Neural cell (in vitro differentiated cells): ENCODE measurements at regions not wholly inside any gene's neighbourhood (a gene's known extent, or its start where the extent isn't known, plus 50 kb on each side); places are given as distances from the start of the nearest gene placed in this dataset.

ENCODE experiments used
- H2AFZ ChIP-seq: fragments of 200-600, 300-800 bp; sonication (generic), shearing (Covaris generic); 2 replicates; pipeline ENCODE4 v1.6.0; 2014; ENCODE audit warnings: low read depth, mild to moderate bottlenecking, antibody characterized with exemption, low read length, moderate library complexity
- H3F3A ChIP-seq: fragments of 200-600 bp; shearing (Covaris generic); 2 replicates; pipeline ENCODE4 v1.6.1; 2016; ENCODE audit warnings: mild to moderate bottlenecking, moderate library complexity, mixed read lengths, antibody characterized with exemption, low read length; ENCODE audit not compliant: insufficient read depth, poor library complexity, severe bottlenecking
- H3K27ac ChIP-seq: fragments of 200-600, 300-800 bp; sonication (generic), shearing (Covaris generic); 2 replicates; pipeline ENCODE4 v1.5.1; 2014; ENCODE audit warnings: mild to moderate bottlenecking, low read length, moderate library complexity
- H3K27me3 ChIP-seq: fragments of 300-800, 200-600 bp; sonication (generic), shearing (Covaris generic); 2 replicates; pipeline ENCODE4 v1.6.0; 2014; ENCODE audit warnings: mild to moderate bottlenecking, low read depth, low read length, moderate library complexity; ENCODE audit not compliant: insufficient read depth
- H3K36me3 ChIP-seq: fragments of 300-800, 200-600 bp; sonication (generic), shearing (Covaris generic); 2 replicates; pipeline ENCODE4 v1.5.1; 2014; ENCODE audit warnings: mild to moderate bottlenecking, antibody characterized with exemption, low read length, moderate library complexity; ENCODE audit not compliant: insufficient read depth
- H3K4me2 ChIP-seq: fragments of 300-800, 200-600 bp; sonication (generic), shearing (Covaris generic); 2 replicates; pipeline ENCODE4 v1.6.0; 2014; ENCODE audit warnings: mild to moderate bottlenecking, low read length
- H3K4me3 ChIP-seq: fragments of 300-800, 200-600 bp; sonication (generic), shearing (Covaris generic); 2 replicates; pipeline ENCODE4 v1.5.1; 2014; ENCODE audit warnings: mild to moderate bottlenecking, low read length, moderate library complexity
- H3K79me2 ChIP-seq: fragments of 200-600 bp; shearing (Covaris generic); replicated peaks from 2 replicates; pipeline ENCODE4 v1.6.0; 2014; ENCODE audit warnings: mild to moderate bottlenecking, low read length, moderate library complexity; ENCODE audit not compliant: insufficient read depth
- H3K9ac ChIP-seq: fragments of 300-800, 200-600 bp; sonication (generic), shearing (Covaris generic); 2 replicates; pipeline ENCODE4 v1.6.1; 2016; ENCODE audit warnings: mild to moderate bottlenecking, low read length, mixed read lengths
- H3K9me2 ChIP-seq: fragments of 200-600 bp; shearing (Covaris generic); 2 replicates; pipeline ENCODE4 v1.6.1; 2016; ENCODE audit warnings: mild to moderate bottlenecking, low read length, mixed read lengths; ENCODE audit not compliant: insufficient read depth
- H3K9me3 ChIP-seq: fragments of 200-600, 300-800 bp; sonication (generic), shearing (Covaris generic); 2 replicates; pipeline ENCODE4 v1.6.1; 2016; ENCODE audit warnings: mild to moderate bottlenecking, mixed run types, low read length, moderate library complexity, mixed read lengths
- H4K20me1 ChIP-seq: fragments of 200-600 bp; shearing (Covaris generic); 2 replicates; pipeline ENCODE4 v1.6.1; 2016; ENCODE audit warnings: mild to moderate bottlenecking, mixed run types; ENCODE audit not compliant: insufficient read depth
- CTCF ChIP-seq: fragments of 450-650 bp; IDR thresholded peaks from 2 replicates; pipeline ENCODE4 v1.5.1; 2014; ENCODE audit warnings: antibody characterized with exemption, mild to moderate bottlenecking, moderate library complexity; ENCODE audit not compliant: poor library complexity, severe bottlenecking
- EP300 ChIP-seq: fragments of 450-650 bp; conservative IDR thresholded peaks from 2 replicates; pipeline ENCODE4 v1.6.1; 2014; ENCODE audit warnings: antibody characterized with exemption, mild to moderate bottlenecking, moderate library complexity; ENCODE audit not compliant: poor library complexity, severe bottlenecking
- EZH2 ChIP-seq: fragments of 200-600, 300-800 bp; shearing (Covaris generic), sonication (generic); IDR thresholded peaks from 2 replicates; pipeline ENCODE4 v1.6.1; 2014; ENCODE audit warnings: antibody characterized with exemption, low read length, borderline replicate concordance, mild to moderate bottlenecking; ENCODE audit not compliant: insufficient read depth, poor library complexity, severe bottlenecking
- MXI1 ChIP-seq: fragments of 450-650 bp; conservative IDR thresholded peaks from 2 replicates; pipeline ENCODE4 v1.6.1; 2014; ENCODE audit warnings: antibody characterized with exemption, mild to moderate bottlenecking; ENCODE audit not compliant: poor library complexity, severe bottlenecking
- POLR2AphosphoS5 ChIP-seq: IDR thresholded peaks from 2 replicates; pipeline ENCODE4 v1.6.1; 2012
- RAD21 ChIP-seq: fragments of 450-650 bp; conservative IDR thresholded peaks from 2 replicates; pipeline ENCODE4 v1.6.1; 2014; ENCODE audit warnings: antibody characterized with exemption, mild to moderate bottlenecking, moderate library complexity
- REST ChIP-seq: IDR thresholded peaks from 2 replicates; pipeline ENCODE4 v1.6.1; 2012; ENCODE audit warnings: borderline replicate concordance
- SMC3 ChIP-seq: fragments of 450-650 bp; conservative IDR thresholded peaks from 2 replicates; pipeline ENCODE4 v1.6.1; 2014; ENCODE audit warnings: antibody characterized with exemption, mild to moderate bottlenecking, moderate library complexity; ENCODE audit not compliant: poor library complexity
- TAF1 ChIP-seq: IDR thresholded peaks from 2 replicates; pipeline ENCODE4 v1.6.1; 2012; ENCODE audit warnings: low read depth

GRCh38 chr12:105552056-105552455 is 221.6 kb downstream of the C12orf75 start:
- no peaks in the 10 kb centered on the region for H3F3A ChIP-seq
- no peaks in the 10 kb centered on the region for H3K9me2 ChIP-seq
- no peak overlapping the region for H3K27ac ChIP-seq
- no peaks in the 10 kb centered on the region for H3K36me3 ChIP-seq
- H4K20me1 ChIP-seq, result no peaks in the 10 kb centered on the region
- H3K27me3 ChIP-seq, result no peaks in the 10 kb centered on the region
- no peak overlapping the region for H3K9ac ChIP-seq
- no peak overlapping the region for H2AFZ ChIP-seq
- TF ChIP-seq SMC3, result no peak
- no peak for TF ChIP-seq CTCF
- no peak for TF ChIP-seq REST
- TF ChIP-seq EP300, result no peak
- no peak for TF ChIP-seq TAF1
- no peak for TF ChIP-seq POLR2AphosphoS5
- no peak for TF ChIP-seq MXI1
- TF ChIP-seq RAD21, result no peak
- TF ChIP-seq EZH2, result no peak
- H3K4me2 ChIP-seq, result no peak overlapping the region
- no peaks in the 10 kb centered on the region for H3K79me2 ChIP-seq
- no peak overlapping the region for H3K4me3 ChIP-seq
- no peaks in the 10 kb centered on the region for H3K9me3 ChIP-seq

GRCh38 chr12:105554223-105554678 is 223.8 kb downstream of the C12orf75 start:
- TF ChIP-seq CTCF, result no peak
- no peak for TF ChIP-seq RAD21
- TF ChIP-seq EP300, result no peak
- TF ChIP-seq TAF1, result no peak
- TF ChIP-seq POLR2AphosphoS5, result no peak
- no peak for TF ChIP-seq MXI1
- TF ChIP-seq SMC3, result no peak
- no peak for TF ChIP-seq EZH2
- no peak for TF ChIP-seq REST
- Histone ChIP-seq H3K4me2 (no peak overlapping the region), H3K27ac (no peak overlapping the region)

More at GRCh38 chr12:105554223-105554678, 223.8 kb downstream of the C12orf75 start:
- Histone ChIP-seq H4K20me1 (no peaks in the 10 kb centered on the region), H3K36me3 (no peaks in the 10 kb centered on the region), H3K9ac (no peak overlapping the region), H3K27me3 (no peaks in the 10 kb centered on the region), H3K9me3 (no peaks in the 10 kb centered on the region), H3K79me2 (no peaks in the 10 kb centered on the region), H2AFZ (no peak overlapping the region), H3K9me2 (no peaks in the 10 kb centered on the region), H3F3A (no peaks in the 10 kb centered on the region), H3K4me3 (no peak overlapping the region)
